ENCODE measurements at regions not wholly inside any gene's neighbourhood (a gene's known extent, or its start where the extent isn't known, plus 50 kb on each side); places are given as distances from the start of the nearest gene placed in this dataset.

GRCh38 chr21:24217151-24217550, 1390.1 kb downstream of the MRPL39 start:
- H3K9me3 Mint-ChIP-seq, result peaks cover 22% of the 10 kb centered on the region
- TF ChIP-seq CTCF (IDR thresholded peaks at IDR 0.05; ENCODE audit: unreplicated experiment), result no peak
- no peak overlapping the region for H3K27ac Mint-ChIP-seq
- DNase-seq (ENCODE audit: low spot score in 2 of 2, unreplicated experiment in 2 of 2), result no peak
- no peaks in the 10 kb centered on the region for H3K4me1 Mint-ChIP-seq
- no peak overlapping the region for H3K4me3 Mint-ChIP-seq
- H3K27me3 Mint-ChIP-seq (ENCODE audit: low read depth), result no peaks in the 10 kb centered on the region
- no peaks in the 10 kb centered on the region for H3K36me3 Mint-ChIP-seq

GRCh38 chr21:24210130-24210529, 1397.2 kb downstream of the MRPL39 start:
- H3K36me3 Mint-ChIP-seq, result no peaks in the 10 kb centered on the region
- H3K27ac Mint-ChIP-seq, result no peak overlapping the region
- H3K4me1 Mint-ChIP-seq, result no peaks in the 10 kb centered on the region
- no peak overlapping the region for H3K4me3 Mint-ChIP-seq
- peaks cover 49% of the 10 kb centered on the region for H3K9me3 Mint-ChIP-seq
- no peak for DNase-seq (ENCODE audit: low spot score in 2 of 2, unreplicated experiment in 2 of 2)
- no peaks in the 10 kb centered on the region for H3K27me3 Mint-ChIP-seq (ENCODE audit: low read depth)
- TF ChIP-seq CTCF (IDR thresholded peaks at IDR 0.05; ENCODE audit: unreplicated experiment), result no peak

- Mint-ChIP-seq H3K9me3 (peaks cover 49% of the 10 kb centered on the region), H3K4me3 (no peak overlapping the region), H3K27me3 (ENCODE audit: low read depth) (no peaks in the 10 kb centered on the region), H3K36me3 (no peaks in the 10 kb centered on the region), H3K27ac (no peak overlapping the region), H3K4me1 (no peaks in the 10 kb centered on the region)
- DNase-seq (ENCODE audit: low spot score in 2 of 2, unreplicated experiment in 2 of 2), result no peak
- no peak for TF ChIP-seq CTCF (IDR thresholded peaks at IDR 0.05; ENCODE audit: unreplicated experiment)
Measured at GRCh38 chr21:24208562-24209260, 1398.6 kb downstream of the MRPL39 start.

GRCh38 chr21:24205319-24205718, 1402.0 kb downstream of the MRPL39 start:
- Mint-ChIP-seq H3K4me1 (no peaks in the 10 kb centered on the region), H3K36me3 (no peaks in the 10 kb centered on the region), H3K27ac (no peak overlapping the region), H3K27me3 (ENCODE audit: low read depth) (no peaks in the 10 kb centered on the region), H3K4me3 (no peak overlapping the region), H3K9me3 (peaks cover 40% of the 10 kb centered on the region)
- DNase-seq (ENCODE audit: low spot score in 2 of 2, unreplicated experiment in 2 of 2), result no peak
- no peak for TF ChIP-seq CTCF (IDR thresholded peaks at IDR 0.05; ENCODE audit: unreplicated experiment)

- H3K4me3 Mint-ChIP-seq, result no peak overlapping the region
- no peaks in the 10 kb centered on the region for H3K27me3 Mint-ChIP-seq (ENCODE audit: low read depth)
- peaks cover 34% of the 10 kb centered on the region for H3K9me3 Mint-ChIP-seq
- H3K36me3 Mint-ChIP-seq, result no peaks in the 10 kb centered on the region
- no peak overlapping the region for H3K27ac Mint-ChIP-seq
- TF ChIP-seq CTCF (IDR thresholded peaks at IDR 0.05; ENCODE audit: unreplicated experiment), result no peak
- no peaks in the 10 kb centered on the region for H3K4me1 Mint-ChIP-seq
- DNase-seq (ENCODE audit: low spot score in 2 of 2, unreplicated experiment in 2 of 2), result no peak
Measured at GRCh38 chr21:24204641-24205040, 1402.6 kb downstream of the MRPL39 start.

- no peaks in the 10 kb centered on the region for H3K4me1 Mint-ChIP-seq
- no peak overlapping the region for H3K27ac Mint-ChIP-seq
- peaks cover 21% of the 10 kb centered on the region for H3K9me3 Mint-ChIP-seq
- no peaks in the 10 kb centered on the region for H3K27me3 Mint-ChIP-seq (ENCODE audit: low read depth)
- no peak for TF ChIP-seq CTCF (IDR thresholded peaks at IDR 0.05; ENCODE audit: unreplicated experiment)
- H3K36me3 Mint-ChIP-seq, result no peaks in the 10 kb centered on the region
- no peak for DNase-seq (ENCODE audit: low spot score in 2 of 2, unreplicated experiment in 2 of 2)
- H3K4me3 Mint-ChIP-seq, result no peak overlapping the region
Measured at GRCh38 chr21:24200052-24200451, 1407.2 kb downstream of the MRPL39 start.

Data from mesothelial cell of epicardium (in vitro differentiated cells).